Fibroblast of lung (primary cell): ENCODE measurements at regions not wholly inside any gene's neighbourhood (a gene's known extent, or its start where the extent isn't known, plus 50 kb on each side); places are given as distances from the start of the nearest gene placed in this dataset.
A peak's percentile ranks its signal among the peaks of the same experiment; 100 is the strongest.

Experiments used
- DNase-seq, 2 donors: peaks; one replicate each; pipeline versions ENCODE4 v3.0.0 to v3.0.0-alpha.2; 2010; ENCODE audit warnings: low read depth in 2 of 2
- H2AFZ ChIP-seq: 2 replicates; pipeline ENCODE4 v1.5.1; 2012; ENCODE audit warnings: low read length, control low read depth, inconsistent platforms
- H3K27ac ChIP-seq: 2 replicates; pipeline ENCODE4 v1.5.1; 2011; ENCODE audit warnings: low read length, control low read depth; ENCODE audit not compliant: insufficient read depth
- H3K27me3 ChIP-seq: 2 replicates; pipeline ENCODE4 v1.5.1; 2011; ENCODE audit warnings: mild to moderate bottlenecking, low read length; ENCODE audit not compliant: control insufficient read depth, insufficient read depth
- H3K36me3 ChIP-seq: 2 replicates; pipeline ENCODE4 v1.5.1; 2011; ENCODE audit warnings: low read length; ENCODE audit not compliant: control insufficient read depth, insufficient read depth
- H3K4me1 ChIP-seq: 2 replicates; pipeline ENCODE4 v1.5.1; 2011; ENCODE audit warnings: low read length; ENCODE audit not compliant: control insufficient read depth, insufficient read depth; ENCODE audit errors: extremely low read depth
- H3K4me2 ChIP-seq: 2 replicates; pipeline ENCODE4 v1.5.1; 2011; ENCODE audit warnings: low read length, control low read depth; ENCODE audit not compliant: insufficient read depth; ENCODE audit errors: extremely low read depth
- H3K4me3 ChIP-seq, 4 experiments: fragments of 200-600 bp in 1 of 4; sonication (generic) in 1 of 4; replicated peaks in 1 of 4; 2 replicates each; pipeline ENCODE4 v1.5.1; 2011 to 2016; ENCODE audit warnings: low read length in 4 of 4, low read depth in 3 of 4, mild to moderate bottlenecking in 3 of 4, control low read depth in 2 of 4, inconsistent platforms in 1 of 4, mixed read lengths in 1 of 4; ENCODE audit not compliant: insufficient read depth in 1 of 4; ENCODE audit errors: control extremely low read depth in 1 of 4
- H3K79me2 ChIP-seq: 2 replicates; pipeline ENCODE4 v1.5.1; 2012; ENCODE audit warnings: mild to moderate bottlenecking, low read length, inconsistent platforms; ENCODE audit not compliant: control insufficient read depth, insufficient read depth
- H3K9ac ChIP-seq: 2 replicates; pipeline ENCODE4 v1.5.1; 2011; ENCODE audit warnings: mild to moderate bottlenecking, low read length, control low read depth; ENCODE audit not compliant: insufficient read depth
- H3K9me3 ChIP-seq: 2 replicates; pipeline ENCODE4 v1.5.1; 2012; ENCODE audit warnings: low read depth, low read length; ENCODE audit not compliant: control insufficient read depth, insufficient read depth
- H4K20me1 ChIP-seq: 2 replicates; pipeline ENCODE4 v1.5.1; 2011; ENCODE audit warnings: low read length; ENCODE audit not compliant: control insufficient read depth, insufficient read depth; ENCODE audit errors: extremely low read depth
- EZH2 ChIP-seq: IDR thresholded peaks from 2 replicates; pipeline ENCODE4 v1.5.1; 2012; ENCODE audit warnings: low read length, control low read depth, mild to moderate bottlenecking; ENCODE audit errors: missing control alignments
- TF ChIP-seq, protein P1 (sequence below), 2 donors: IDR thresholded peaks in 1 of 2; conservative IDR thresholded peaks in 1 of 2; 1 replicate in 1 of 2; 2 replicates in 1 of 2; pipeline ENCODE4 v1.5.1; 2011 to 2012; ENCODE audit warnings: low read length in 2 of 2, control low read depth in 1 of 2, inconsistent platforms in 1 of 2, low read depth in 1 of 2, mild to moderate bottlenecking in 1 of 2

DNA sequence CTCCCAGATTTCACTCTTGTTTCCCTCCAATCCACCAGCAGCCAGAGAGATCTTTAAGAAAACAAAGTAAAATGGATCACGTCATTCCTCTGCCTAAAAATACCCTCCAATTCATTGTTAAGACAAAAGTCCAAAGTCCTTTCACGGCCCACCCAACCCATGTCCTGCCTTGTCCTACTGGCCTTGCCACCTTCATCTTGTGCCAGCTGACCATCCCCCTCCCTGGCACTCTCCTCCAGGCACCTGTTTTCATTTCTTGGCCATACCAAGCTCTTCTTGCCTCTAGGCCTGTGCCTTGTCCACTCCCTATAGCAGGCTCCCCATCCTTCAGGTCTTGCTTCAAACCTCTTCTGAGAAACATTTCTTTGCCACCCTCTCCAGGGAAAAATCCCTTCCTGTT lies 307.6 kb downstream of the MSX2 start:
- Histone ChIP-seq H4K20me1 (no peaks in the 10 kb centered on the region), H2AFZ (no peak overlapping the region), H3K36me3 (no peaks in the 10 kb centered on the region), H3K27ac (no peak overlapping the region), H3K4me2 (no peak overlapping the region), H3K9me3 (no peaks in the 10 kb centered on the region), H3K79me2 (no peaks in the 10 kb centered on the region), H3K4me3 (no peak overlapping the region), H3K9ac (no peak overlapping the region), H3K4me1 (no peaks in the 10 kb centered on the region), H3K27me3 (no peaks in the 10 kb centered on the region)
- DNase-seq: no peak
- no peak for TF ChIP-seq EZH2
- TF ChIP-seq, protein P1, sequence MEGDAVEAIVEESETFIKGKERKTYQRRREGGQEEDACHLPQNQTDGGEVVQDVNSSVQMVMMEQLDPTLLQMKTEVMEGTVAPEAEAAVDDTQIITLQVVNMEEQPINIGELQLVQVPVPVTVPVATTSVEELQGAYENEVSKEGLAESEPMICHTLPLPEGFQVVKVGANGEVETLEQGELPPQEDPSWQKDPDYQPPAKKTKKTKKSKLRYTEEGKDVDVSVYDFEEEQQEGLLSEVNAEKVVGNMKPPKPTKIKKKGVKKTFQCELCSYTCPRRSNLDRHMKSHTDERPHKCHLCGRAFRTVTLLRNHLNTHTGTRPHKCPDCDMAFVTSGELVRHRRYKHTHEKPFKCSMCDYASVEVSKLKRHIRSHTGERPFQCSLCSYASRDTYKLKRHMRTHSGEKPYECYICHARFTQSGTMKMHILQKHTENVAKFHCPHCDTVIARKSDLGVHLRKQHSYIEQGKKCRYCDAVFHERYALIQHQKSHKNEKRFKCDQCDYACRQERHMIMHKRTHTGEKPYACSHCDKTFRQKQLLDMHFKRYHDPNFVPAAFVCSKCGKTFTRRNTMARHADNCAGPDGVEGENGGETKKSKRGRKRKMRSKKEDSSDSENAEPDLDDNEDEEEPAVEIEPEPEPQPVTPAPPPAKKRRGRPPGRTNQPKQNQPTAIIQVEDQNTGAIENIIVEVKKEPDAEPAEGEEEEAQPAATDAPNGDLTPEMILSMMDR (conservative IDR thresholded peaks at IDR 0.05 in 1 of 2, IDR thresholded peaks at IDR 0.05 in 1 of 2; ENCODE audit: low read depth in 1 of 2, low read length in 2 of 2): no peak

DNA sequence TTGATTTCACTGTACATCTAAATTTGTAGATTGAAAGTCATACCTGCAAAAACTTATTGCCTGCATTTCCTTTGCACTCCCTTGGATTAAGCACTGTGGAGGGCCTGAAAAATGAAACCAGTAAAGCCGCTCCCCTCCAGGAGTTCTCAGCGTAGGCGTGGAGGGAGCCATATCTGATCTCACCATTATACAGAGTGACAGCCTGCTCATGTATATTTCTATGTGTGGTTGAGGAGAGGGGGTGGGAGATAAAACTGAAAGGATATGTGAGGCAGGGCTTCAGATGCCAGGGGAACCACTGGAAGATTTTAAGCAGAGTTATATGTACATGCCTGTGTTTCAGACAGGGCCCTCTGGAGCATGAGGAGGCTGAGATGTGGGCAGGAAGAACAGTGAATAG lies 303.0 kb downstream of the MSX2 start:
- Histone ChIP-seq H3K9me3 (no peaks in the 10 kb centered on the region), H3K27me3 (no peaks in the 10 kb centered on the region), H3K4me1 (no peaks in the 10 kb centered on the region), H3K36me3 (no peaks in the 10 kb centered on the region), H3K4me2 (no peak overlapping the region), H3K9ac (no peak overlapping the region), H2AFZ (no peak overlapping the region), H3K27ac (no peak overlapping the region), H3K4me3 (no peak overlapping the region), H3K79me2 (no peaks in the 10 kb centered on the region), H4K20me1 (no peaks in the 10 kb centered on the region)
- TF ChIP-seq, protein P1 (conservative IDR thresholded peaks at IDR 0.05 in 1 of 2, IDR thresholded peaks at IDR 0.05 in 1 of 2; ENCODE audit: low read depth in 1 of 2, low read length in 2 of 2): no peak
- no peak for TF ChIP-seq EZH2
- no peak for DNase-seq

DNA sequence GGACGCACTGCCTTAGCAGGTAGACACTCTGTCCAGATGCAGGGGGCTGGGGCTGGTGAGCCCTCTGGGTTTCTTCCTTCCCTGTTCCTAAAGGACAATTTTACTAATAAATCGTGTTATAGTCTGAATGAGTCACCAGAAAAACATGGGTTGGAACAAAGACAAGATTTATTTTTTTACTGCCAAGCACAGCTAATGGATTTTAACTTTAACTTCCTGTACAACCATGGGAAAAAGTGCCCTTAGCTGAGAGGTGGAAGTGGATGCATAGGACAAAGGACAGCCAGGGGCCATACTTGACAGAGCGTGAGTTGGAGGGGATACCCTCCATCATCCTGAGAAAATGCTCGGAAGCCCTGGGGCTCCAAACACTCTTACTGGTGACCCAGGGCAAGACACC lies 300.7 kb downstream of the MSX2 start:
- Histone ChIP-seq H3K4me1 (no peaks in the 10 kb centered on the region), H4K20me1 (no peaks in the 10 kb centered on the region), H3K9ac (no peak overlapping the region), H3K27me3 (no peaks in the 10 kb centered on the region), H2AFZ (no peak overlapping the region), H3K79me2 (no peaks in the 10 kb centered on the region), H3K4me2 (no peak overlapping the region), H3K4me3 (no peak overlapping the region), H3K27ac (no peak overlapping the region), H3K9me3 (no peaks in the 10 kb centered on the region), H3K36me3 (no peaks in the 10 kb centered on the region)
- TF ChIP-seq, protein P1 (conservative IDR thresholded peaks at IDR 0.05 in 1 of 2, IDR thresholded peaks at IDR 0.05 in 1 of 2; ENCODE audit: low read depth in 1 of 2, low read length in 2 of 2): no peak
- TF ChIP-seq EZH2: no peak
- peak; percentile 17 to 52 for DNase-seq
